H9 (cell line): ENCODE measurements at regions not wholly inside any gene's neighbourhood (a gene's known extent, or its start where the extent isn't known, plus 50 kb on each side); places are given as distances from the start of the nearest gene placed in this dataset.
A peak's percentile ranks its signal among the peaks of the same experiment; 100 is the strongest.

ENCODE experiments used
- DNase-seq: peaks from one replicate; pipeline ENCODE4 v3.0.0-alpha.2; 2017
- H2AFZ ChIP-seq: one replicate; pipeline ENCODE4 v1.6.1; 2013; ENCODE audit warnings: mild to moderate bottlenecking, low read length, control low read depth, moderate library complexity
- H2AK5ac ChIP-seq: 2 replicates; pipeline ENCODE4 v1.6.1; 2013; ENCODE audit warnings: low read length, control low read depth, mixed read lengths; ENCODE audit not compliant: insufficient read length
- H2BK120ac ChIP-seq: one replicate; pipeline ENCODE4 v1.6.1; 2013; ENCODE audit warnings: low read depth, mild to moderate bottlenecking, low read length, control low read depth, inconsistent platforms; ENCODE audit not compliant: poor library complexity, severe bottlenecking
- H2BK12ac ChIP-seq: 2 replicates; pipeline ENCODE4 v1.6.1; 2013; ENCODE audit warnings: low read length, control low read depth, mixed read lengths, low read depth; ENCODE audit not compliant: insufficient read length
- H2BK15ac ChIP-seq: 2 replicates; pipeline ENCODE4 v1.6.1; 2013; ENCODE audit warnings: low read depth, low read length, control low read depth
- H2BK20ac ChIP-seq: one replicate; pipeline ENCODE4 v1.6.1; 2013; ENCODE audit warnings: low read depth, mild to moderate bottlenecking, low read length, control low read depth, inconsistent platforms; ENCODE audit not compliant: poor library complexity, severe bottlenecking
- H2BK5ac ChIP-seq: 2 replicates; pipeline ENCODE4 v1.6.1; 2013; ENCODE audit warnings: low read length, control low read depth, mixed read lengths; ENCODE audit not compliant: insufficient read length
- H3K14ac ChIP-seq: 2 replicates; pipeline ENCODE4 v1.6.1; 2013; ENCODE audit warnings: low read length, control low read depth; ENCODE audit not compliant: insufficient read depth
- H3K18ac ChIP-seq: 2 replicates; pipeline ENCODE4 v1.6.1; 2013; ENCODE audit warnings: low read depth, mild to moderate bottlenecking, mixed read lengths, low read length, control low read depth; ENCODE audit not compliant: insufficient read length
- H3K23ac ChIP-seq: 2 replicates; pipeline ENCODE4 v1.6.1; 2013; ENCODE audit warnings: low read length, control low read depth, mixed read lengths, low read depth; ENCODE audit not compliant: insufficient read length
- H3K23me2 ChIP-seq: 2 replicates; pipeline ENCODE4 v1.6.1; 2013; ENCODE audit warnings: low read depth, mild to moderate bottlenecking, mixed read lengths, low read length, control low read depth; ENCODE audit not compliant: insufficient read length, poor library complexity, severe bottlenecking
- H3K27ac ChIP-seq: 2 replicates; pipeline ENCODE4 v1.5.1; 2013; ENCODE audit warnings: low read length, control low read depth, mixed read lengths, low read depth; ENCODE audit not compliant: insufficient read length
- H3K27me3 ChIP-seq: 2 replicates; pipeline ENCODE4 v1.6.1; 2013; ENCODE audit warnings: low read length, control low read depth, inconsistent platforms; ENCODE audit not compliant: insufficient read depth
- H3K4ac ChIP-seq: 2 replicates; pipeline ENCODE4 v1.6.1; 2013; ENCODE audit warnings: low read depth, mild to moderate bottlenecking, control low read depth, inconsistent platforms, low read length, moderate library complexity
- H3K4me1 ChIP-seq: 2 replicates; pipeline ENCODE4 v1.6.1; 2013; ENCODE audit warnings: low read length, control low read depth, inconsistent platforms; ENCODE audit not compliant: insufficient read depth
- H3K4me2 ChIP-seq: 2 replicates; pipeline ENCODE4 v1.6.1; 2013; ENCODE audit warnings: low read length, control low read depth, mixed read lengths; ENCODE audit not compliant: insufficient read length, insufficient read depth
- H3K56ac ChIP-seq: 2 replicates; pipeline ENCODE4 v1.6.1; 2013; ENCODE audit warnings: low read depth, mild to moderate bottlenecking, mixed read lengths, low read length, control low read depth; ENCODE audit not compliant: insufficient read length
- H3K79me1 ChIP-seq: 2 replicates; pipeline ENCODE4 v1.6.1; 2013; ENCODE audit warnings: low read depth, mild to moderate bottlenecking, moderate library complexity, low read length, control low read depth, inconsistent platforms; ENCODE audit not compliant: insufficient read depth, poor library complexity, severe bottlenecking
- H3K79me2 ChIP-seq: 2 replicates; pipeline ENCODE4 v1.6.1; 2013; ENCODE audit warnings: low read length, control low read depth, inconsistent platforms; ENCODE audit not compliant: insufficient read depth
- H3K9ac ChIP-seq: 2 replicates; pipeline ENCODE4 v1.6.1; 2013; ENCODE audit warnings: low read length, control low read depth, mixed read lengths; ENCODE audit not compliant: insufficient read length; ENCODE audit errors: extremely low read depth
- H3K9me3 ChIP-seq: one replicate; pipeline ENCODE4 v1.6.1; 2013; ENCODE audit warnings: low read depth, low read length, inconsistent platforms; ENCODE audit not compliant: control insufficient read depth
- H3T11ph ChIP-seq: one replicate; pipeline ENCODE4 v1.6.1; 2013; ENCODE audit warnings: mild to moderate bottlenecking, low read length, control low read depth, inconsistent platforms
- H4K20me1 ChIP-seq: one replicate; pipeline ENCODE4 v1.6.1; 2013; ENCODE audit not compliant: control insufficient read depth, insufficient read length, insufficient read depth
- H4K5ac ChIP-seq: 2 replicates; pipeline ENCODE4 v1.6.1; 2013; ENCODE audit warnings: low read depth, mild to moderate bottlenecking, mixed read lengths, low read length, control low read depth; ENCODE audit not compliant: insufficient read length
- H4K8ac ChIP-seq: replicated peaks from 2 replicates; pipeline ENCODE4 v1.6.1; 2013; ENCODE audit warnings: low read length, control low read depth, mixed read lengths, low read depth; ENCODE audit not compliant: insufficient read length
- H4K91ac ChIP-seq: 2 replicates; pipeline ENCODE4 v1.6.1; 2013; ENCODE audit warnings: low read depth, mild to moderate bottlenecking, moderate library complexity, mixed read lengths, low read length, control low read depth; ENCODE audit not compliant: insufficient read length
- H3K27ac Mint-ChIP-seq, 3 experiments: 2 replicates in 2 of 3; 3 replicates in 1 of 3; pipeline ENCODE4 v1.8.0; 2020 to 2021; ENCODE audit warnings: mixed read lengths in 3 of 3, mild to moderate bottlenecking in 1 of 3, moderate library complexity in 1 of 3
- H3K27me3 Mint-ChIP-seq: 2 replicates; pipeline ENCODE4 v1.8.0; 2021; ENCODE audit warnings: low read depth, mild to moderate bottlenecking, moderate library complexity, mixed read lengths
- H3K36me3 Mint-ChIP-seq, 3 experiments: 2 replicates in 2 of 3; 3 replicates in 1 of 3; pipeline ENCODE4 v1.8.0; 2020 to 2021; ENCODE audit warnings: low read depth in 3 of 3, mixed read lengths in 3 of 3; ENCODE audit not compliant: insufficient read depth in 1 of 3
- H3K4me1 Mint-ChIP-seq, 2 experiments: 2 replicates each; pipeline ENCODE4 v1.8.0; 2020; ENCODE audit warnings: mixed read lengths in 2 of 2
- H3K4me3 Mint-ChIP-seq, 2 experiments: 2 replicates in 1 of 2; 3 replicates in 1 of 2; pipeline ENCODE4 v1.8.0; 2020 to 2021; ENCODE audit warnings: mild to moderate bottlenecking in 2 of 2, mixed read lengths in 2 of 2, moderate library complexity in 1 of 2
- H3K9me3 Mint-ChIP-seq, 2 experiments: 2 replicates in 1 of 2; 3 replicates in 1 of 2; pipeline ENCODE4 v1.8.0; 2020; ENCODE audit warnings: mild to moderate bottlenecking in 2 of 2, mixed read lengths in 2 of 2, moderate library complexity in 1 of 2
- CTCF ChIP-seq: fragments of 200-600 bp; sonication (generic); conservative IDR thresholded peaks from 3 replicates; pipeline ENCODE4 v1.8.0; 2021; ENCODE audit warnings: antibody characterized with exemption, mild to moderate bottlenecking
- WGBS: extraction: QIAGEN DNeasy Blood & Tissue Kit; methylation state at CpG from one replicate; pipeline ENCODE4 v1.1.7; 2013; ENCODE audit warnings: missing lambda C conversion rate, low lambda C conversion rate, mixed read lengths; ENCODE audit not compliant: insufficient read length; ENCODE audit errors: extremely low coverage; 5-methylcytosine and 5-hydroxymethylcytosine counted together

GRCh38 chr18:44423814-44424644 is 256.7 kb upstream of the SETBP1 start:
- H3K9me3 Mint-ChIP-seq: peaks cover 13 to 17% of the 10 kb centered on the region in 2 experiments
- H3K4me2 ChIP-seq: no peak overlapping the region
- no peak overlapping the region for H3K18ac ChIP-seq
- H2BK5ac ChIP-seq: no peak overlapping the region
- H3K4me1 ChIP-seq: peaks cover 2% of the 10 kb centered on the region; the same call in 1 of the 2 replicates
- H3K23me2 ChIP-seq: no peaks in the 10 kb centered on the region
- H2AK5ac ChIP-seq: no peak overlapping the region
- H4K91ac ChIP-seq: no peak overlapping the region
- H3K4me3 Mint-ChIP-seq: no peak overlapping the region
- H3K56ac ChIP-seq: no peak overlapping the region
- H3K9ac ChIP-seq: no peak overlapping the region
- no peak overlapping the region for H3T11ph ChIP-seq
- no peak overlapping the region for H3K4ac ChIP-seq
- H3K4me1 Mint-ChIP-seq: peaks cover 11% of the 10 kb centered on the region in 2 experiments
- no peaks in the 10 kb centered on the region for H3K79me2 ChIP-seq
- H3K27ac ChIP-seq: no peak overlapping the region
- TF ChIP-seq CTCF: no peak
- H3K27me3 ChIP-seq: no peaks in the 10 kb centered on the region
- peak; percentile 27 for DNase-seq
- no peak overlapping the region for H4K5ac ChIP-seq
- no peaks in the 10 kb centered on the region for H4K20me1 ChIP-seq
- H3K14ac ChIP-seq: no peak overlapping the region
- no peaks in the 10 kb centered on the region for H3K79me1 ChIP-seq
- no peak overlapping the region for H2BK20ac ChIP-seq
- H2BK15ac ChIP-seq: no peak overlapping the region
- no peak overlapping the region for H2AFZ ChIP-seq
- peaks cover 0 to 3% (median under 1%) of the 10 kb centered on the region in 3 experiments; a peak in 4 of 7 replicates for H3K36me3 Mint-ChIP-seq
- H3K9me3 ChIP-seq: no peaks in the 10 kb centered on the region
- H2BK12ac ChIP-seq: no peak overlapping the region
- no CpG with 5 or more reads among the region's 7 CpGs for WGBS
- no peak overlapping the region for H4K8ac ChIP-seq
- no peak overlapping the region for H3K27ac Mint-ChIP-seq
- peaks cover 14% of the 10 kb centered on the region for H3K27me3 Mint-ChIP-seq
- no peak overlapping the region for H3K23ac ChIP-seq
- H2BK120ac ChIP-seq: no peak overlapping the region
